GM18909 (cell line): ENCODE measurements at regions not wholly inside any gene's neighbourhood (a gene's known extent, or its start where the extent isn't known, plus 50 kb on each side); places are given as distances from the start of the nearest gene placed in this dataset.
"Not testable (repeated sequence)": the region's sequence is repeated elsewhere in the genome, so short reads cannot be mapped to it uniquely, and the experiment has no call there.

ENCODE experiments used
- ATAC-seq: cut with Tn5 transposase; IDR thresholded peaks from one replicate; pipeline ENCODE4 v1.9.1; 2021; ENCODE audit warnings: mild to moderate bottlenecking; ENCODE audit not compliant: unreplicated experiment, poor library complexity

DNA sequence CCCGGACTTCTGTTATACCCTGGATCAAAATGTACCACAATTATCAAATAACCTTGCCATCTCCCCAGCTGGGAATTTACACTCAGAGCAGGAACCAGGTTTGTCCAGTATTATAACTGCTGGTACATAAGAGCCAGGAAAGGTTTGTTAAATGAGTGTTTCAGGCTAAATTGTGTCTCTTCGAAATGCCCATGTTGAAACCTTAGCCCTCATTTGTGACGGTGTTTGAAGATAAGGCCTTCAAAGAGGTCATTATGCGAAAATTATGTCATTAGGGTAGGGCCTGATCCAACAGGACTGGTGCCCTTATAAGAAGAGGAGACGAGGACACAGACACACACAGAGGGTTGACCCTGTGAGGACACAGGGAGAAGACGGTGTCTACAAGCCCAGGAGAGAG is 73.5 kb upstream of the DHRSX start:
- ATAC-seq: no peak

DNA sequence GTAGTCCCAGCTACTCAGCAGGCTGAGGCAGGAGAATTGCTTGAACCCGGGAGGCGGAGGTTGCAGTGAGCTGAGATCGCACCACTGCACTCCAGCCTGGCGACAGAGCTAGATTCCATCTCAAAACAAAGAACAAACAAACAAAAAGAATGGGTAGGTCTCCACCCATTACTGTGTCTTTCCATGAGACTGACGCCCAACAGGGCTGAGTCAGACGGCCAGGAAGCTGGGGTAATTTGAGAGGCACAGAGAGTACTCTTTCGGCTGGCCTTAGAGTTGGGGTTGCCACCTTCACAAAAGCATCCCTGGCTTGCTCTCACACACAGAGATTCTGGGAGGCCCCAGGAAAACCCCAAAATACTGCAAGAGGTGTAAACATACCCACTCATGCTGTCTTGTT is 72.0 kb upstream of the DHRSX start:
- ATAC-seq: no peak

DNA sequence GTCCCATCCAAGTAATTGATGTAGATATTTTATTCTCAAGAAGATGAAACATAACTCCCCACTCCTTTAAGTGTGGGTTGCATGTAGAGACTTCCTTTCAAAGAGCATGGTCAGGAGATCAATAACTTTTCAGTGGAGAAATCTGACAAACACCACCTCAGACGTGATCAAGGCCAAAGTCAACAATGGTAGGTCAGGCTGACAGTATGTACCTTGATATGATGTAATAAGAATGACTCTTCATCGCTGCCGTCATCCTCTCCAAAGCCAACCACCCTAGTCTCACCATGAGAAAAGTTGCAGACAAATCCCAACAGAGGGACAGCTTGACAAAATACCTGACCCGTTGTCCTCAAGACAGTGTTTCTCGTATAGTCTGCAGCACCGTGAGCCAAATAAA is 67.3 kb upstream of the DHRSX start:
- ATAC-seq: no peak

DNA sequence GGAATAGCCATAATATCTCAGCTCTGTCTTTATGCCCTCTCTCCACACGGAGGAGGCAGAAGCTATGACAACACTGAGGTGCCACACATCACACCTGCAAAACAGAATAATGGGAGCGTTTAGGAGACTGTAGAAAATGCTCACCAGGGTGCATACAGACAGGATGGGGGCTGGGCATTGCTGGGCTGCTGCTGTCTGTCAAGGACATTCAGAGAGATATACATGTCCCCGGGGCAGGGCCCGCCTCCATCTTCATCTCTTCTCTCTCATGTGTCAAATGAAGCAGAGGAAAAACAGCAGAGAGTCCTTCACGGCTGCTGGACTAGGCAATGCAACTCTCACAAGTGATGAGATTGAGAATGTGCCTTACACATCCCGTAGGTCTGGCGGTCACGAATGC is 65.3 kb upstream of the DHRSX start:
- no peak for ATAC-seq

DNA sequence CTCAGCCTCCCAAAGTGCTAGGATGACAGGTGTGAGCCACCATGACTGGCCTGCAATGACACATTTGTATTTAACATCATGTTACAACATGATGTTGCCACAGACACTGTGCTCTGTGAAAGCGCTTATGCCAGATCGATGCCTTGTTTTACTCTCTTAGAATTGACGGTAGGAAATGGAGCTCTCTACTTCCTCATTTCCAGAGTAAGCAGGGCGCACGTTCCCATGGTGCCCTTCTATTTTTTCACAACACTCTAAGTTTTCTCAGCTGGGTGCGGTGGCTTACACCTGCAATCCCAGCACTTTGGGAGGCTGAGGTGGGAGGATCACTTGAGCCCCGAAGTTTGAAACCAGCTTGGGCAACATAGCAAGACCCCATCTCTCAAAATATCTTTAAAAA is 60.7 kb upstream of the DHRSX start:
- no peak for ATAC-seq

DNA sequence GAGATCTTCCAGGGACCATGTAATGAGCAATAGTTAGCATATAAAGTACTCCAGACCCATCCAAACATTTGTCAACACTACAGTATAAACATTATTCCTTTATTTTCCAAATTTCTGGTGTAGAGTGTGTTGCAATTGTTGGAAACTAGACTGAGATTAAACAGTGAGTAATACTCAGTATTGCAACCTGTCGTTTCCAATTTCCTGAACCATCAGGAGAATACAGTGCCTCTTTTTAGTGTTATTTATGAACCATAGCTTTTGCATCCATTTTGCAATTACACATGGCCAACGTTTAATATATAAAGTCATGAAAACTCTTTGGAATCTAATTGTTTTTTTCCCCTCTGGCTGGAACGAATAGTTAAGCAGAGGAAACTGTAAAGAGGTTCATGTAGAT is 58.3 kb upstream of the DHRSX start:
- no peak for ATAC-seq

DNA sequence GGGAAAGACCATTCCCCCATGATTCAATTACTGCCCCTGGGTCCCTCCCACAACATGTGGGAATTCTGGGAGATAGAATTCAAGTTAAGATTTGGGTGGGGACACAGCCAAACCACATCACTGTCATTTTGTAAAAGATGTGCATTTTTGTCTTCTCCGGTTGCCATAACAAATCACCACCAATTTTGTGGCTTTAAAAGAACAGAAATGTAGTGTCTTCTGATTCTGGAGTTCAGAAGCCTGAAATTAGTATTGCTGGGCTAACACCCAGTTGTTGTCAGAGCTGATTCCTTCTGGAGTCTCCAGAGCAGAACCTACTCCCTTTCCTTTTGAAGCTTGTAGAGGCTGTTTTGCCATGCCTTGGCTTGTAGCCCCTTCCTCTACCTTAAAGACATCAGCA is 54.1 kb upstream of the DHRSX start:
- no peak for ATAC-seq

DNA sequence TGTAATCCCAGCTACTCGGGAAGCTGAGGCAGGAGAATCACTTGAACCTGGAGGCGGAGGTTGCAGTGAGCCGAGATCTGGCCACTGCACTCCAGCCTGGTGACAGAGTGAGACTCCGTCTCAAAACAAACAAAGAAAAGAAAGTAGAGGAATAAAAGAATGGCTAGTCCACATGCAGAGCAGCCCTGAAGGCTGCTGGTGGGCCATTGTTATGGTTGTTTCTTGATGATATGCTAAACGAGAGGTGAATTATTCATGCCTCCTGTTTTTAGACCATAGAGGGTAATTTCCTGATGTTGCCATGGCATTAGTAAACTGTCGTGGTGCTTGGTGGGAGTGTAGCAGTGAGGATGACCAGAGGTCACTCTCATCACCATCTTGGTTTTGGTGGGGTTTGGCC is 53.3 kb upstream of the DHRSX start:
- not testable (repeated sequence) for ATAC-seq

DNA sequence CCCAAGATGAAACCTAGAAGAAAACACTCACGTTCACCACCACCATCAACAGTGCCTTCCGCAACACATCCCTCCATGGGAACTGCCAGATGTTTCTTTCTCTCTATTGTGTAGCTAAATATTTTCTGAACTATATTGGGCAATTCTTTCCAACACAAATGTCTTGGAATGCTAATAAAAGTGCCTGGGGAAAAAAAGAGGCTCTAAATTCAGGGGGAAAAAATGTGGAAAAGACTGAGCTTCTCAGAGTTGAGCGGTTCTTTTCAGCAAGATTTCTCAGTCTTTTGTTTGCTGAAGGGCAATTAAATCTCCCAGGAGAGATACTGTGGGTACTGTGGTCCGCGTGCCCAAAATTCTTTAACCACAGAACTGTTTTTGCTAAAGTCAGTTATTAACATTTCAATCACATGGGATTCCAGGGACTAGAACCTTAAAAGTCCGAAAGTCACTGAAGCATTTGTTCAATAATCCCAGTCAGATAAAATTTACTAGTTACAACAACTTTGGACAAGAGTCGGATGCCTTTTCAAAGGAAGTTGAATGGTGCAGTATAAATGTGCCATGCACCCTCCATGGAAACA is 51.9 kb upstream of the DHRSX start:
- no peak for ATAC-seq

DNA sequence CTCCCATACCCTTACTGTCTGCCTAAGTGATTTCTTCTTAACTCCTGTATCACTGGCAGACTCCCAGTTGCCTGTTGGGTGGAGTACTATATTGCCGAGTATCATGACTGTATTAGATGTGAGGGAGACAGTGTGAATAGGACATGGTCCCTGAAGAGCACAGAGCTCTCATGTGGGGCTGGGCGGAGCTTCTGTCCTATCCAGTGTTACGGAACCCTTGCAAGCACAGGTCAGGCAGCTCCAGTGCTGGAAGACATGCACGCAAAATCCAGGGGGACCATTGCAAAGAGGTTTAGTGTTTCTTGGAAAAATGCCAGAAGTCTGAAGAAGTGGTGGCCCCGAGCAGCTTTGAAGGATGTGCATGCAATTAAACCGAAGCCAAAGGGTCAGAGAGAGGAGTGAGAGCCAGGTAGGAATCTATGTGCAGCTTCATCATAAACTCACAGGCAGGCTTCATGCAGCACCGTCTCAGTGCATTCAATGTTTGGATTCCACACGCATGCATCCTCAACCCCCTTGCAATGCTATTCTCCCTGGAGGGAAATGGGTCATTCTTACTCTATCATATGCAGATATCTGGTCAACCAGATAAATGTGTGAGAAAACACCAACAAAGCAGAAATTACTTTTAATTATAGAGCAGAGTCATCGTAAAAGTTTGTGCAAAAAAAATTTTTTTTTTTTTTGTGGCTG is 49.7 kb upstream of the DHRSX start:
- ATAC-seq: no peak
